GM19238 (cell line): ENCODE measurements at regions not wholly inside any gene's neighbourhood (a gene's known extent, or its start where the extent isn't known, plus 50 kb on each side); places are given as distances from the start of the nearest gene placed in this dataset.
"Not testable (repeated sequence)": the region's sequence is repeated elsewhere in the genome, so short reads cannot be mapped to it uniquely, and the experiment has no call there.

Experiments used
- DNase-seq: peaks from one replicate; pipeline ENCODE4 v3.0.0; 2011; ENCODE audit warnings: low spot score; ENCODE audit not compliant: insufficient read length

DNA sequence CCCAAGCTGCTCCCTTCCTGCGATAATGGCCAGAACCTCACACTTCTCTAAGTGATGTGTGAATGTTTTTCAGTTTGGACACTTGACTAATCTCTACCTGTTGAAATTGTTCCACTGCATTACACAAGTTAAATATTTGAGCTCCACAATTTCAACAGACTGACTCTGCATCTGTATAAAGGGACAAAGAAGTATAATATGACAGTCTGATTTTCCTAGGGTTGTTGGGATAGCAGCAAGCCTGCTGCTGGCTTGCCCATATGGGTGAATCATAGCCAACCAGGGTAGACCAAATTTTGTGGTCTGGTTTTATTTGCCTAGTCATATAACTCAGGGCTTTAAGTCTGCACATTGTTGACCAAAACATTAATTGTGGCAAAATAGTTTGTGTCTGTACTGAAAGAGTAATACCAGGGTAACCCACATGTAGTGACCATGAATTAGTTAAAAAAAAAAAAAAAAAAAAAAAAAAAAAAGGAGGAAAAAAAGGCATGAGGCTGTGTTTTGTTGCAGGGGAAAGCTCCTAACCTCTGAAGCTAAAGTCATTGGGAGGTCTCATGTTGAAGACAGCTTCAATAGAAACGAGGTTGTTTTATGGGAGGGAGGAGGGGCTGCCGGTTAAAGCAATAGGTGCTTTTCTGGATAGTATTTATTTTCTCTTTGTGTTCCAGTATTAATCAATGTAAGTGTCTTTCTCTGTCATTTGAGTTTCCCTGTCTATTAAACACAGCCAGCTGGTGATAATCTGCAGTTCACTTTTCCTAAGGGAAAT lies 534.2 kb downstream of the RAB28 start:
- no peak for DNase-seq

DNA sequence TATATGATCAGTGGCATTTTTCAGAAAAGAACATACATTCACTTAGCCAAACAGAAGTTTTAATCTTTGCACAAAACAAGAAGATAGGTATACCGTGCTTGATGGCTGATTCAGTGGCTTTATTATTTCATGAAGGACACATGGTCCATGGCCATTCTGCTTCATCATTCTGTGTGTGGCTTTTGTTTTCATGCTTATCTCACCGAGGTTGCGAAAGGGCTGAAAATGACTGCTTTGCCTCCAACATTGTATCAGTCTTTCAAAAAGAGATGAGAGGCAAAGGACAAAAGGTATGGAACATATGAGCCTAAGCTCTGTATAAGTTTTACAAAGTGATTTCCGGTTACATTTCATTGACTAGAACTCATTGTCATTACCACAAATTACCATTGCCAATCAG lies 541.1 kb downstream of the RAB28 start:
- no peak for DNase-seq

DNA sequence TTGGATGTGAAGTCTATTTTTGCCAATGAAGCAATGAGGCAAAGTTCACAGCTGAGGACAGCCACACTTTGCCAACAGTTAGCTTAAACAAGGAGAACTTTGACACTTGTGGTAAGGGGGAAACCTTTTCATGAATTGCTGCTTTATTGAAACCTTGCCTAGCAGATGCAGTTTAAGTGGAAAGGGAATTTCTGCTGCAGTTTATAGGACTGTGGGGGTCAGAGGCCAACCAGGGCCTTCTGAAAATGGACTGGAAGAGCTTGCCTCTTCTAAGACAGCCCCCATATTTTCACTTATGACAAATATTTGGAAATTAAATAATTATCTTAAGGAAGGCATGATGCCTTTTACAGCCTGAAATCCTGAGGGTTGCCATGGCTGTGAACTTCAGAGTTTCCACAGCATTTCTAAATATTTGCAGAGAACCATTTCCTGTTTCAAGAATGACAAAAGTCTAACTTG lies 550.3 kb downstream of the RAB28 start:
- no peak for DNase-seq

DNA sequence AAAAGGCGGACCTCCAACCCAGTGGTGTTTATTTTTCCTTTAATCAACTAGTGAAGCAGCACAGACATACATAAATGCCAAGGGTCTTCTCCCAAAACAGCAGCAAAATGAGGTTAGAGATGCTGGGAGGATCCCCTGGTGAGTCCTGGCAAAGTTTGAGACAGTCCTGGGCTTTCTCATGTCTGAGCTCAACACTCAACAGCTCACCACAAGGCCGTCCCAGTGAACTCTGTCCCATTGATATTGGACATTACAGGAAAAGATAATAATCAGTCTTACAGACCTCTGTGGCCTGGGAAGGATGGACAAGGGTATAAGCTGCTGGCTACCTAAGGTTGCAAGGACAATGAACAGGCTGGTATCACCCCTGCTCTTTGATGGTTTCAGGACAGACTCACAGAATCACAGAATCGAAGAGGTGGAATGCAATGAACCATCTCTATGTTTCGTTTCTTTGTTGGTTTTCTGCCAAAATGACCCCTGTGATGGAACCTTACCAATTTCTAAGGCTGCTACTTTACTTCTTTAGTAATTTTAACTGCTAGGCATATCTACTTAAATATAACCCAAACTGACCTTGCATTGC lies 551.8 kb downstream of the RAB28 start:
- DNase-seq: no peak

DNA sequence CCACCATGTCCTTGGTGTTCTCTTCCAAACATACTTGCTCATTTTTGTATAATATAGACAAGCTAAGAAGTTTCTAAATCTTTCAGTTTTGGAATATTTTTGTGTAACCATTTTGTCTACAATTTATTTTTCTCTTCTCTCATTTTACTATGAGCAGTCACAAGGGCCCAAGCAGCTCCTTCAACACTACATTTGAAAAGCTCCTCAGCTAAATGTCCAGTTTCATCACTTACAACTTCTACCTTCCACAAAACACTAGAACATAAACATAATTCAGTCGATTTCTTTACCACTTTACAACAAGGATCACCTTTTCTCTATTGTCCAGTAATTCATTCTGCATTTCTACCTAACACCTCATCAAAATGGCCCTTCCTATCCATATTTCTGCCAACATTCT lies 554.4 kb downstream of the RAB28 start:
- DNase-seq: no peak

DNA sequence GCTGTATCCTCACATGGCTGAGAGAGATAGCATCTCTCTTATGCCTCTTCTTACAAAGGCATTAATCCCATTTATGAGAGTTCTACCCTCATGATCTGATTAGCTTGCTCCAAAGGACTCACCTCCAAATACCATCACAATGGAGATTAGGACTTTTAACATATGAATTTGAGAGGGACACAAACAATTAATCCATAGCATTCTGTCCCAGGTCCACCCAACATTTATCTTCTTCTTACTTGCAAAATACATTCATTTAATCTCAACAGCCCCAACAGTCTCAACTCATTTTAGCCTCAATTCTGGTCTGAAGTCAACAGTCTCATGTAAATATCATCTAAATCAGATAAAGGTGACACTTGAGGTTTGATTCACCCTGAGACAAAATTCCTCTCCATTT lies 555.4 kb downstream of the RAB28 start:
- DNase-seq: no peak

DNA sequence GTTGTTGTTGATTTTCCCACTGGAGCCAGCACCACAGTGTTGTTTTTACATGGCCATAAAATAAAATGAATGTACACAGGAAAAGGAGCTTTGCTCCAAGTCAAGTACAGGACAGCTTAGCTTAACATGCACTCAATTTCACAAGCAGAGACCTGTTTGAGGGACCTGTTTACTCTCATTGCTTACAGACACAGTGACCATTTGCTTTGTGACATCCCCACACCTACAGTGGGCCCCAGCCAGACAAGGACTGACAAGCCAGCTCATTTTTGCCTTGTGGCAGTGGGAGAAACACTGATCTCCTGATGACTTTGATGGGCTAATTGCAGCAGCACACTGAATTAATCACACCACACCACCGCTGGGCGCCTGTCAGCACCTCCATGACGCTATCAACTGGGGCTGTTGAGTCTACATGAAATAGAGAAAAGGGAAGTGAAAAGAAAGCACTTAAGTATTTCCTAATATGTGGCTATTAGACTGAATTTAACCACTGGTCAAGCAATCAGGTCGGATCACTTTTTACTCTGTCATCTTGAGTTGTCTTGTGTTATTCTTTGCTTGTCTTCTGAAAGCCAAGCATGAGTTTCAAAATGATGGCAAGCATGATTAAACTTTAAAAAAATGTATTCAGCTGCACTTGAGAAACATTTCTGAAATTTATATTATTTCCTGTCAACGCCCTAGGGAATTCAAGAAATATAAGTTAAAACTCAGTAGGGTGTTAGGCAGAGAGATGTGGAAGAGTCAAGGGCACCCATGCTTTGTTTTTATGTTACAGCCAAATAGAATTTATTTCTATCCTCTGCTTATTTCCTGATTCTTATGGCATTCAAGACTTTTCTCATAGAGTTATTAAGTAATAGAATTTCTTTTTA lies 557.7 kb downstream of the RAB28 start:
- no peak for DNase-seq

DNA sequence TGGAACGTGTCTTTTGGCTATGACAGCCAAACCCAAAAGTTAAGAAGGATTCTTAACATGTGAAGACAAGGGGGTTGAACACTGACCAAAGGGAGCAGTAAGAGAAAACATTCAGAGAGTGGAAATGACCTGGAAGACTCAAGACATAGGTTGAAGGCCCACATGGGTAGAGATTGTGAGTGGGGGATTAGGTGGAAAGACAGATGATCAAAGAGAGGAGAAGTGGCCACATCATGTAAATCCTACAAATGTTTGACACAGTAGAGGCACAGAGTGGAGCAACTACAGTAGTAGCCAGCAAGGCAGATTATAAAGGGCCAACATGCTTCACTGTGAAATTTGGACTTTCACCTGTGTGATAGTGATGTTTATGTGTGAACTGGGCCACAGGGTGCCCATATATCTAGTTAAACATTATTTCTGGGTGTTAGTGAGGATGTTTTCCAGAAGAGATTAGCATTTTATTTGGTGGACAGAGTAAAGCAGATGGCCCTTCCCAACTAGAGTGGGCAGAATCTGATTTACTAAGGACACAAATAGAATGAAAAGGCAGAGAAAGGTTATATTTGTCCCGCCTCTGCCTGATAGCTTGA lies 559.3 kb downstream of the RAB28 start:
- DNase-seq: no peak

DNA sequence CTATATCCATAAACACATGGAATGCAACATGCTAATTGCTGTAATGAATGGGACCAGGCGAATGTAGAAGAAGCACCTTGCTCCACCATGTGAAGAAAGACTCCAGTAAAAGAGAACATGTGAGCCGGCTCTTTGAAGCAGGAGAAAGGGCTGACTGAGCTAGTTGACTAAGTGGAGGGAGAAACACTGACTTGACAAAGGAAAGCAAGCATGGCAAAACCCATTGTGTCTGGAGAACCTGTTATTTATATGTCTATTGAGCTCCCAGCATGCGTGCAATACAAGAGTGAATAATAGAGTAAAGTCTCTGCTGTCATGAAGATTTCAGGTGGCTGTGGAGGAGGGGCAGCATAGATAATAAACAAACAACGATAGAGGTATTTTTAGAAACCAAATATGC lies 559.9 kb downstream of the RAB28 start:
- no peak for DNase-seq

DNA sequence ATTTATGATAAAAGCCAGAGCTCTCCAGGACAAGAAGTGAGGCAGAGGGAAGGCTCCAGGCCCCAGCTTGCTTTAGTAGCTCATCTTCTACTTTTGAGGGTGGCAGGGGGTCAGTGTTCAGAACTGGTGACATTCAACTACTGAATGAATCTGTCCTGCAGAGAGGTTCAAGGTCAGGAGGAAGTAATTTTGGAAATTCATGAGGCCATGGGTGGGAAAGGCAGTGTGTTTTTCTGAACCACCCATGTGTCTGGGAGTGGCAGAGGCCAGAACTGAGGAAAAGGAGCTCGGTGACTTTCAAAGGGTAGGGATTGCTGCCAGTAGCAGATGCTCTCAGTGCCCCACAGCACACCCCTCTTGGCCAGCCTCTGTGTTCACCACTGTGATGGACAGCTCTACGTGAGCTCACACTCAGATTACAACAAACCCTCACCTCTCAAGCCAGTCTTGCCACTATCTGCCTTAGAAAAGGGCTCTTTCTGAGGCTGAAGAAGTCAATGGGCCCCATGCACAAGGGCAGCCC lies 571.2 kb downstream of the RAB28 start:
- DNase-seq: no peak

DNA sequence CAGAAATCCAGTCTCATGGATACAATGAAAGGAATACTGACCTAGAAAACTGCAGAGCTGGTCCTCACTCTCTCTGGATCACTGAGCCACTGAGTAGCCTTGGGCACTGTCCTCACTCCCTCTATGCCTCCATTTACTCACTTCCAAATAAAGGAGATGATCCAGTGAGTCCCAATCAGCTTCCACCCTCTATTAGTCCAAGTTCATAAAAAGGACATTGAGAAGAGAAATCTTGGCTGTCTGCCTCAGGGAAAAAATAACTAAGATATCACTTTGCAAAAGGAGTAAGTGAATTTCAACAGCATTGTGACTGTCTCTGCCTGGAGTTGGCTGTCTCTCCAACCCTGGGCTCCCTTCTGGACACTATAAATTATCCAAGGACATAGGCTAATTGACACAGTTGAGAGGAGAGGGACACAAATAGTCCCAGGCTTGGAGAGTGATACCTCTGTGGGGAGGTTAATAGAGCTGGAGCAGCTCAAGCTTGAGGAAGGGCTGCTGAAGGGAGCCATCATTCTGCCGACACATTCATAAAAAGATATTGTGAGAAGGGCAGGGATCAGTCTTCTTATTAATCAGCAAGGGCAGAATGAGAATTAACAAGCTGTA lies 572.3 kb downstream of the RAB28 start:
- DNase-seq: no peak

DNA sequence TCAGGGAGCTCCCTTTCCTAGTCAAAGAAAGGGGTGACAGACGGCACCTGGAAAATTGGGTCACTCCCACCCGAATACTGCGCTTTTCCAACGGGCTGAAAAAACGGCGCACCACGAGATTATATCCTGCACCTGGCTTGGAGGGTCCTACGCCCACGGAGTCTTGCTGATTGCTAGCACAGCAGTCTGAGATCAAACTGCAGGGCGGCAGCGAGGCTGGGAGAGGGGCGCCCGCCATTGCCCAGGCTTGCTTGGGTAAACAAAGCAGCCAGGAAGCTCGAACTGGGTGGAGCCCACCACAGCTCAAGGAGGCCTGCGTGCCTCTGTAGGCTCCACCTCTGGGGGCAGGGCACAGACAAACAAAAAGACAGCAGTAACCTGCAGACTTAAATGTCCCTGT lies 580.5 kb downstream of the RAB28 start:
- DNase-seq: not testable (repeated sequence)

DNA sequence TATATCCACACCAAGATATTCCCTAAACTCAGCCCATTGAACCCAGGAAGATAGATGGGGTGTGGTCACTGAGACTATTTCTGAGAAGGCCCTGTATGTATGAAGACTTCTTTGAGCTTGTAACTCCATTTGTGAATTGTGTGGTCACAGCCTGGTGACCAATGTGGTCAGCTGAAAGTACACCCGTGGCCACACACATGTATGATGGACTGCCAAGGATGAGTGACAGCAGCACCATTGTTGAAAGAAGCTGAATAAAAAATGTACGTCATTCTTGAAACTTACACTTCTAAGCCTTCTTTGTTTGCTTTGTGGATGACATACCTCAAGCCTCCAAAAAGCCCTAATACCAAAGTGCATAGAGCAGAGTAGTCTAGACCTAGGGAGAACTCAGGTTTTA lies 581.4 kb downstream of the RAB28 start:
- DNase-seq: no peak

DNA sequence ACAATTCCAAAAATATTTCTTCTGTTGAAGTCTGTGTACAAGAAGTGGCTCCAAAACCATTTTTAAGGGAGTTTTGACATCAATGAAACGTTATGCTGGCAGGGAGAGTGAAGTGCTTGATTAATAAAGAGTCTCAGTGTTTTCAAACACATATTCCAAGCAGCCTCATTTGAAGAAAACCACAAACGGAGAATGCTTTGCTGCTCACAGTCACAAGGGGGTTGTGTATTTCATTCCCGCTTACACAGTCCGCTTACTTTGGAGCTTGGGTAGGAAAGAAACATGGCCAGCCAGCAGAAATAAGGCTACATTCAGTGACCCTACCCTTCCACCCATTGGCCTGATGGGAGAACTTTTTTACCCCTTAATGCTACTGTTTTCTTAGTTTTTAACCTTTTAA lies 586.2 kb downstream of the RAB28 start:
- no peak for DNase-seq

DNA sequence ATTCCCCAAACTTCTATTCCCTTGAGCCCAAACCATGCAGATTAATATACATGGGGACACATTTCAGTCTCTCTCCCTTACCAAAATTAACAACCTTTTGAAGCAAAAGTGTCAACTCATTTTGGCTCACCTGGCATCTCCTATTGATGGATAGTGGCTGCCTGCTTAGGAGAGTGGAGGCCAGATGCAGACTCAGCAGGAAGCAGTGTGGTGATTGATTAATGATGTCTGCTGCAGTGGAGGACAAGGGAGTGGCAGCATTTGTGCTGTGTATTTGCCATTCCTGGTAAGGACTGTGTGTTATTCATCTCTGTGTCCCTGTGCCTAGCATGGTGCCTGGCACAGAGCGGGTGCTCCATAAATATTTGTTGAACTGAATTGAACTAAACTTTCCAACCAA lies 590.1 kb downstream of the RAB28 start:
- no peak for DNase-seq

DNA sequence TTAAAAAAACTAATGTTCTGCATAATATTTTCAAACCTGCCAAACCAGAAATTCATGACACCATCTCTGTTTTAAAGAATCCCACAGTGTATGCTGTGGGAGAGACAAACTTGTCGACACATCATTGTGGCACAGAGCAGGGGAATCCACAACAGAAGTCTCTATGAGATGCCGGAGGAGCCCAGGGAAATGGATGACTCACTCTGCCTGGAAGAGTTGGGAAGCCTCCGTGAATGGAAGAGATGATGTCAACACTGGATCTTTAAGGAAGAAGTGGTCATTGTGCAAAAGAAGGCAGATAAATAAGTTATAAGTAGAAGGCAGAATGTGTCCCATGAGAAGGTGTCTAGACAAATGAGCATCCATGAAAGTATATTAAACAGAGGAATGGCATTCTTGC lies 595.1 kb downstream of the RAB28 start:
- DNase-seq: no peak

DNA sequence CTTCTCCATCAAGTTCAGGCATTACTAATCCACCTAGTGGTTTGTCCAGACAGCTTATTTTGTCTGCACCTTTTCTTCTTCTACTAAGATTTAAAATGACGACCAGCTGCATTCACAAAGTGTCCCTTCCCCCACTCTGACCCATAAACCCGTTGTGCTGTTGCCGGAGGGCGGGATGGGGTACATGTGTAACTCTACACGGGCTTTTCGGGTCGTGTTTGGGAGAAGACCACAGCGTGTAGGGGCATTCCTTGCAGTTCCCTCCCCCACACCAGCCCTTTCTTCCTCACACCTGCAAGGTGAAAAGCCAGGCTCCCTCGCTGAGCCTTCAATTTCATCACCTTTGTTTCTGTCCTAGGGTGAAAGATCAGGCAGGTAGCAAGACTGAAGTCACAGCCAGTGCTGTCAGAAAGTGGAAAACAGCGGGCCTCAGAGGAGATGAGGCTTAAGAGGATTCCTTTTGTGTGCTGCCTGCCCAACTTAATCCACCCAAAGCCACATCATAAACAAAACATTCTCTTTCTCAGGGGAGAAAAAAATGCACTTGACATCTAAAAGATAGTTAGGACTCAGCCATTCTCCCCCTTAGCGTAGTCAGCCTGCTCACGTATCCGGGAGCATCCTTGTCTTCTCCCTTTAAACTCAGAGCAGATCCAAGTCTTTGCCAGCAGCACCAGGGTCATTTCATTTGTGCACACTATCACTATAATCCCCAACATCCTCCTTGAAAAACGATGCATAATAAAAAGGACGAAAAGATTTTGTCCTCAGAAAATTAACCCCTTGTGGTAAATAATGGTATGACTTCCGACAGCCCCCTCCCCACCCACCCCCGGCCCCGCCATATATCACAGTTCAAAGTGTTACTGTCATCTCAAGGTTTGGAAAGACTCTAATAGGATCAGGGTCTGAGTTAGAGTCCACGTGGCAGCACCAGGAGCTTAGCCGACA lies 599.0 kb downstream of the RAB28 start:
- no peak for DNase-seq

DNA sequence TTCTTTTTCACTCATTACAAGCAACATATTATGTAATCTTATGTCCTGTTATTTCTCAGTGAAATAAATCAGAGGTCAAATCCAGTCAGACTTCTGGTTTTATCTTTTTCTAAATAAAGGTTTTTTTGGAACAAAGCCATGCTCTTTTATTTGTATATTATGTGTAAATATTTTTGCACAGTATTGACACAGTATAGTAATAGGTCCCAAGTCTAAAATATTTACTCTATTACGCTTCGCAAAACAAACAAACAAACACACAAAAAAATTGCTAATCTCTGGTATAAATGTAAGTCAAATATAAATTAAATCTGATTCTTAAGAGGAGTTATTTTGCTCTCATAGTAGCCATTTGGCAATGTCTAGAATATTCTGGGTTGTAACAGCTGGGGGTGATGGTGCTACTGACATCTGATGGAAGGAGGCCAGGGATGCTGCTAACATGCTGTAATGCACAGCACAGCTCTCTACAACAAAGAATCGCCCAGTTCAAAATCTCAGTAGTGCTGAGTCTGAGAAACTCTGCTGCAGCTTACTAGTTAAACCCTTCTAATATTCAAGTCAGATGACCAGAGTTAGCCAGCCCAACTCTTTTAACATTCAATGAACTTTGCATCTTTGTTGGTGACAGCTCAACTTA lies 602.1 kb downstream of the RAB28 start:
- DNase-seq: no peak

DNA sequence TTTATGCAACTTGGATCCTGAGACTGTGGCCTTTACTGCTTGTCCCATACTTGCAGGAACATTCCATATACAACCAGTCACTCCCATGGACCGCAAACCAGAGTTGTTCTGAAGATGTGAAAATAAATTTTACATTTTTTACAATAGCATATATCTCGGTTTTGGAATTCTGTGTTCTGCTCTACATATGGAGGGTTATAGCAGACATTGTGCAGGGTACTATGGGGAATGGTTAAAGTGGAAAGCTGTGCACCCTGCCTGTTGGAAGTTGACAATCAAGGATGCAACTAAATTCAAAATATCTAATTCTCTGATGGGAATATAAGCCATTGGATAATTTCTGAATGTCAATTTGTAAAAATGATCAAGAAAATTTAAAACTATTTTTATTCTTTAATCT lies 603.3 kb downstream of the RAB28 start:
- DNase-seq: no peak

DNA sequence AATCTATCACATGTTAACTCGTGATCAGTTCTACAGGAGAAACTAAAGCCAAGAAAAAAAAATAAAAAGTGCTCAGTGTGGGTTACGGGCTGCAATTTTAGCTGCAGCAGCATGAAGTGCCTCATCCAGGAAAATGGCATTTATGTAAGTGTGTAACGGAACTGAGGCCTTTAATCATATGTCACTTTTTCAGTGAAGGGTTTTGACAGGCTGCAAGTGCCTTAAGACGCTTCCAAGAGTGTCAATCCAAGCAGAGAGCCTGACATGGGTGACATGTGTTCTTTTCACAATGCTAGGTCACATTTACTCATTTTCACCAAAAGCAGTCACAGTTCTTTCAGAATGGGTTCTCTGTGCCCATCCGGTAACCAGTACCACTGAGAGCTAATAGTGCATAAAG lies 604.6 kb downstream of the RAB28 start:
- no peak for DNase-seq
